GM19193 (cell line): ENCODE measurements at regions not wholly inside any gene's neighbourhood (a gene's known extent, or its start where the extent isn't known, plus 50 kb on each side); places are given as distances from the start of the nearest gene placed in this dataset.

Experiments
- POLR2A ChIP-seq: IDR thresholded peaks from 4 replicates; pipeline ENCODE4 v1.6.1; 2011; ENCODE audit not compliant: insufficient read depth, insufficient read length; ENCODE audit errors: extremely low read depth

GRCh38 chr11:109884501-109884900 is 208.7 kb upstream of the ZC3H12C start:
- TF ChIP-seq POLR2A, result no peak

GRCh38 chr11:109885006-109885405 is 208.2 kb upstream of the ZC3H12C start:
- no peak for TF ChIP-seq POLR2A

GRCh38 chr11:109892321-109892794 is 200.8 kb upstream of the ZC3H12C start:
- no peak for TF ChIP-seq POLR2A

GRCh38 chr11:109894242-109894641 is 198.9 kb upstream of the ZC3H12C start:
- TF ChIP-seq POLR2A, result no peak

GRCh38 chr11:109898592-109898991 is 194.6 kb upstream of the ZC3H12C start:
- TF ChIP-seq POLR2A, result no peak

- no peak for TF ChIP-seq POLR2A
Measured at GRCh38 chr11:109902764-109903433, 190.3 kb upstream of the ZC3H12C start.

- no peak for TF ChIP-seq POLR2A
Measured at GRCh38 chr11:109911488-109911887, 181.7 kb upstream of the ZC3H12C start.

GRCh38 chr11:109914038-109914437 is 179.2 kb upstream of the ZC3H12C start:
- TF ChIP-seq POLR2A, result no peak

- TF ChIP-seq POLR2A, result no peak
Measured at GRCh38 chr11:109914809-109915653, 178.2 kb upstream of the ZC3H12C start.

- no peak for TF ChIP-seq POLR2A
Measured at GRCh38 chr11:109926941-109927340, 166.3 kb upstream of the ZC3H12C start.

- TF ChIP-seq POLR2A, result no peak
Measured at GRCh38 chr11:109929308-109929707, 163.9 kb upstream of the ZC3H12C start.

- TF ChIP-seq POLR2A, result no peak
Measured at GRCh38 chr11:109933126-109933525, 160.1 kb upstream of the ZC3H12C start.

GRCh38 chr11:109934151-109934550 is 159.0 kb upstream of the ZC3H12C start:
- no peak for TF ChIP-seq POLR2A

GRCh38 chr11:109936661-109937180 is 156.5 kb upstream of the ZC3H12C start:
- TF ChIP-seq POLR2A, result no peak

- TF ChIP-seq POLR2A, result no peak
Measured at GRCh38 chr11:109937968-109938367, 155.2 kb upstream of the ZC3H12C start.
